H1 (cell line): ENCODE measurements at regions not wholly inside any gene's neighbourhood (a gene's known extent, or its start where the extent isn't known, plus 50 kb on each side); places are given as distances from the start of the nearest gene placed in this dataset.

Experiments used
- CTCF ChIA-PET: fragments of 300-600 bp; sonication (Branson Sonifier 250); formaldehyde crosslinking; loops from one replicate; lab custom pipeline; 2021; ENCODE audit not compliant: partially characterized antibody; lab: Charles Lee
- POLR2A ChIA-PET: fragments of 300-600 bp; sonication (Branson Sonifier 250); formaldehyde crosslinking; loops from one replicate; lab custom pipeline; 2021; ENCODE audit warnings: inconsistent platforms; ENCODE audit not compliant: partially characterized antibody; lab: Charles Lee
- DNase-seq, 2 experiments: peaks; one replicate each; pipeline versions ENCODE4 v3.0.0 to v3.0.0-alpha.2; 2010 to 2022; ENCODE audit warnings: low spot score in 2 of 2, low read depth in 1 of 2, mixed read lengths in 1 of 2
- FAIRE-seq: peaks from 2 replicates; lab custom pipeline; 2011; peaks lifted over from hg19 to GRCh38; lab: Jason Lieb, UNC
- H2AFZ ChIP-seq: 2 replicates; pipeline ENCODE4 v1.8.1; 2012; ENCODE audit warnings: low read length, inconsistent platforms
- H2AK5ac ChIP-seq: 2 replicates; pipeline ENCODE4 v1.6.1; 2013; ENCODE audit warnings: low read depth, low read length
- H2BK120ac ChIP-seq: replicated peaks from 2 replicates; pipeline ENCODE3; 2013; ENCODE audit warnings: low read depth, low read length, inconsistent platforms
- H2BK12ac ChIP-seq: 2 replicates; pipeline ENCODE4 v1.6.1; 2013; ENCODE audit warnings: low read depth, low read length
- H2BK15ac ChIP-seq: 2 replicates; pipeline ENCODE4 v1.6.1; 2013; ENCODE audit warnings: low read length
- H2BK20ac ChIP-seq: 2 replicates; pipeline ENCODE4 v1.6.1; 2013; ENCODE audit warnings: low read length
- H2BK5ac ChIP-seq: 2 replicates; pipeline ENCODE4 v1.6.1; 2013; ENCODE audit warnings: low read depth, low read length
- H3K14ac ChIP-seq: 2 replicates; pipeline ENCODE4 v1.6.1; 2013; ENCODE audit warnings: inconsistent platforms; ENCODE audit not compliant: insufficient read length
- H3K18ac ChIP-seq: 2 replicates; pipeline ENCODE4 v1.6.1; 2013; ENCODE audit warnings: low read length; ENCODE audit errors: extremely low read depth
- H3K23ac ChIP-seq: 2 replicates; pipeline ENCODE4 v1.6.1; 2013; ENCODE audit warnings: inconsistent platforms; ENCODE audit not compliant: insufficient read length
- H3K23me2 ChIP-seq: 2 replicates; pipeline ENCODE4 v1.6.1; 2013; ENCODE audit warnings: low read depth, low read length
- H3K27ac ChIP-seq: 2 replicates; pipeline ENCODE4 v1.6.1; 2011; ENCODE audit warnings: low read depth, low read length, inconsistent platforms
- H3K27me3 ChIP-seq, 4 experiments: replicated peaks in 1 of 4; 1 replicate in 1 of 4; 2 replicates in 3 of 4; pipeline versions ENCODE4 v1.6.1 to v1.8.1; 2011 to 2013; ENCODE audit warnings: low read length in 3 of 4, mild to moderate bottlenecking in 3 of 4, inconsistent platforms in 2 of 4, mixed read lengths in 2 of 4, moderate library complexity in 1 of 4; ENCODE audit not compliant: control insufficient read depth in 3 of 4, insufficient read depth in 3 of 4; ENCODE audit errors: extremely low read depth in 1 of 4
- H3K36me3 ChIP-seq, 4 experiments: 2 replicates each; pipeline versions ENCODE4 v1.6.1 to v1.8.1; 2011 to 2013; ENCODE audit warnings: mild to moderate bottlenecking in 4 of 4, low read length in 3 of 4, moderate library complexity in 2 of 4, control low read depth in 1 of 4, inconsistent platforms in 1 of 4; ENCODE audit not compliant: insufficient read depth in 4 of 4, control insufficient read depth in 2 of 4
- H3K4ac ChIP-seq: replicated peaks from 2 replicates; pipeline ENCODE3; 2013; ENCODE audit warnings: low read length, low read depth, mixed read lengths, inconsistent platforms; ENCODE audit not compliant: insufficient read length
- H3K4me1 ChIP-seq, 4 experiments: replicated peaks in 1 of 4; 1 replicate in 1 of 4; 2 replicates in 3 of 4; pipeline versions ENCODE4 v1.6.1 to v1.8.1; 2011 to 2013; ENCODE audit warnings: low read length in 3 of 4, inconsistent platforms in 2 of 4, mixed read lengths in 1 of 4; ENCODE audit not compliant: insufficient read depth in 4 of 4, control insufficient read depth in 3 of 4
- H3K4me2 ChIP-seq, 2 experiments: 2 replicates each; pipeline versions ENCODE4 v1.6.1 to v1.8.1; 2011 to 2013; ENCODE audit warnings: low read depth in 2 of 2, low read length in 2 of 2, control low read depth in 1 of 2, inconsistent platforms in 1 of 2, mild to moderate bottlenecking in 1 of 2; ENCODE audit not compliant: insufficient read depth in 1 of 2
- H3K4me3 ChIP-seq, 4 experiments: fragments of 200-600, 300-600 bp in 1 of 4; sonication (generic), shearing (Covaris generic), sonication (Bioruptor Twin) in 1 of 4; 2 replicates each; pipeline versions ENCODE4 v1.5.1 to v1.8.1; 2011 to 2016; ENCODE audit warnings: low read length in 4 of 4, low read depth in 3 of 4, control low read depth in 2 of 4, inconsistent platforms in 2 of 4, mild to moderate bottlenecking in 2 of 4, mixed read lengths in 1 of 4, moderate library complexity in 1 of 4; ENCODE audit not compliant: insufficient read depth in 2 of 4; ENCODE audit errors: extremely low read depth in 1 of 4
- H3K56ac ChIP-seq: replicated peaks from 2 replicates; pipeline ENCODE3; 2013; ENCODE audit warnings: low read depth, mild to moderate bottlenecking, mixed read lengths, low read length, inconsistent platforms; ENCODE audit not compliant: insufficient read length
- H3K79me1 ChIP-seq: 2 replicates; pipeline ENCODE4 v1.6.1; 2013; ENCODE audit warnings: low read depth, low read length, control low read depth
- H3K79me2 ChIP-seq, 2 experiments: 2 replicates each; pipeline versions ENCODE4 v1.6.1 to v1.8.1; 2012 to 2013; ENCODE audit warnings: low read length in 2 of 2, mild to moderate bottlenecking in 2 of 2, inconsistent platforms in 1 of 2; ENCODE audit not compliant: insufficient read depth in 2 of 2, control insufficient read depth in 1 of 2
- H3K9ac ChIP-seq, 4 experiments: replicated peaks in 1 of 4; 1 replicate in 1 of 4; 2 replicates in 3 of 4; pipeline versions ENCODE4 v1.6.1 to v1.8.1; 2011 to 2013; ENCODE audit warnings: low read depth in 3 of 4, low read length in 3 of 4, control low read depth in 2 of 4, mild to moderate bottlenecking in 2 of 4, moderate library complexity in 2 of 4, inconsistent platforms in 1 of 4; ENCODE audit errors: extremely low read depth in 1 of 4
- H3K9me3 ChIP-seq, 2 experiments: 2 replicates each; pipeline versions ENCODE4 v1.6.1 to v1.8.1; 2012 to 2013; ENCODE audit warnings: mild to moderate bottlenecking in 2 of 2, moderate library complexity in 2 of 2, control low read depth in 1 of 2, inconsistent platforms in 1 of 2, low read depth in 1 of 2, low read length in 1 of 2, mixed read lengths in 1 of 2; ENCODE audit not compliant: insufficient read depth in 2 of 2
- H4K20me1 ChIP-seq, 2 experiments: replicated peaks in 1 of 2; 2 replicates each; pipeline versions ENCODE3 to v1.8.1; 2011 to 2013; ENCODE audit warnings: inconsistent platforms in 2 of 2, low read length in 2 of 2, mild to moderate bottlenecking in 1 of 2; ENCODE audit not compliant: insufficient read depth in 2 of 2, control insufficient read depth in 1 of 2
- H4K5ac ChIP-seq: 2 replicates; pipeline ENCODE4 v1.6.1; 2013; ENCODE audit warnings: low read length, low read depth, mixed read lengths, inconsistent platforms; ENCODE audit not compliant: insufficient read length
- H4K8ac ChIP-seq: 2 replicates; pipeline ENCODE4 v1.8.0; 2013; ENCODE audit warnings: mild to moderate bottlenecking, moderate library complexity, low read length, inconsistent platforms; ENCODE audit not compliant: insufficient read depth; ENCODE audit errors: extremely low read depth
- H4K91ac ChIP-seq: replicated peaks from 2 replicates; pipeline ENCODE3; 2013; ENCODE audit warnings: low read length, mixed read lengths, inconsistent platforms; ENCODE audit not compliant: insufficient read length
- CTCF ChIP-seq, 3 experiments: IDR thresholded peaks; 1 replicate in 2 of 3; 2 replicates in 1 of 3; pipeline versions ENCODE4 v1.5.1 to v1.6.1; 2011; ENCODE audit warnings: low read length in 3 of 3, mild to moderate bottlenecking in 3 of 3, inconsistent platforms in 2 of 3, low read depth in 1 of 3, moderate library complexity in 1 of 3; ENCODE audit not compliant: insufficient read depth in 1 of 3; ENCODE audit errors: control extremely low read depth in 1 of 3
- EP300 ChIP-seq, 2 experiments: IDR thresholded peaks; 1 replicate in 1 of 2; 2 replicates in 1 of 2; pipeline ENCODE4 v1.6.1; 2011 to 2012; ENCODE audit warnings: low read depth in 2 of 2, low read length in 2 of 2, mild to moderate bottlenecking in 2 of 2, borderline replicate concordance in 1 of 2, inconsistent platforms in 1 of 2, moderate library complexity in 1 of 2
- RAD21 ChIP-seq, 2 experiments: IDR thresholded peaks in 1 of 2; conservative IDR thresholded peaks in 1 of 2; 2 replicates each; pipeline ENCODE4 v1.6.1; 2011; ENCODE audit warnings: low read depth in 2 of 2, low read length in 2 of 2, improper control_type of control experiment in 1 of 2, inconsistent platforms in 1 of 2, mild to moderate bottlenecking in 1 of 2, moderate library complexity in 1 of 2
- WGBS, 2 experiments: shearing (Covaris generic) in 1 of 2; methylation state at CpG; one replicate each; pipeline versions ENCODE4 v1.1.6 to v1.1.7; 2013 to 2015; ENCODE audit warnings: low lambda C conversion rate in 2 of 2, mixed read lengths in 2 of 2, inconsistent platforms in 1 of 2, low coverage in 1 of 2, missing lambda C conversion rate in 1 of 2; ENCODE audit not compliant: insufficient replicate concordance in 2 of 2, insufficient coverage in 1 of 2, insufficient read length in 1 of 2; ENCODE audit errors: extremely low coverage in 1 of 2, missing lambda C conversion rate in 1 of 2; 5-methylcytosine and 5-hydroxymethylcytosine counted together

DNA sequence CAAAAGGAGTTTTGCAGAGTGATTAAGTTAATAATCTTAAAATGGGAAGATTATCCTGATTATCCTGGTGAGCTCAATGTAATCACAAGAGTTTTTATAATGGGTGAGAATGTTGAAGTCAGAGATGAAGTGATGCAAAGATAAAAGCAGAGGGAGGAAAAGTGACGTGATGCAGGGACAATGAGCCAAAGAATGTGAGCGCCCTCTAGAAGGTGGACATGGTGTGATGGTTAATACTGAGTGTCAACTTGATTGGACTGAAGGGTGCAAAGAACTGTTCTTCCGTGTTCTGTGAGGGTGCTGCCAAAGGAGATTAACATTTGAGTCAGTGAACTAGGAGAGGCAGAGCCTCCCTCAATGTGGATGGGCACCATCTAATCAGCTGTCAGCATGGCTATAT lies 569.6 kb upstream of the AGTR1 start:
- H3K4me1 ChIP-seq = no peaks in the 10 kb centered on the region
- H3K27ac ChIP-seq = no peak overlapping the region
- POLR2A ChIA-PET = no interaction called here
- H2BK5ac ChIP-seq = no peak overlapping the region
- DNase-seq (no peak), FAIRE-seq (peak; percentile 24)
- H2AK5ac ChIP-seq = no peak overlapping the region
- no peak overlapping the region for H3K9ac ChIP-seq
- no peak overlapping the region for H3K4ac ChIP-seq
- H3K23ac ChIP-seq = no peak overlapping the region
- H2AFZ ChIP-seq = no peak overlapping the region
- H3K9me3 ChIP-seq = no peaks in the 10 kb centered on the region
- H3K79me1 ChIP-seq = no peaks in the 10 kb centered on the region
- H3K14ac ChIP-seq = no peak overlapping the region
- no peak overlapping the region for H3K18ac ChIP-seq
- no peaks in the 10 kb centered on the region; the same call in 1 of the 2 replicates for H3K23me2 ChIP-seq
- no peak overlapping the region for H3K4me2 ChIP-seq
- WGBS, 2 experiments = 74% methylated on average over 3 of the region's 3 CpGs; no CpG with 5 or more reads in 1 of the 2 experiments
- H3K27me3 ChIP-seq = no peaks in the 10 kb centered on the region
- H4K5ac ChIP-seq = no peak overlapping the region
- H3K79me2 ChIP-seq = no peaks in the 10 kb centered on the region
- H2BK15ac ChIP-seq = no peak overlapping the region
- H4K20me1 ChIP-seq = no peaks in the 10 kb centered on the region
- H3K4me3 ChIP-seq = no peak overlapping the region
- no peak overlapping the region for H2BK20ac ChIP-seq
- no peak overlapping the region for H4K8ac ChIP-seq
- H3K36me3 ChIP-seq = no peaks in the 10 kb centered on the region
- TF ChIP-seq EP300 (IDR thresholded peaks at IDR 0.05; ENCODE audit: borderline replicate concordance in 1 of 2, low read depth in 2 of 2, low read length in 2 of 2) (no peak), CTCF (IDR thresholded peaks at IDR 0.05; ENCODE audit: control extremely low read depth in 1 of 3, insufficient read depth in 1 of 3, low read depth in 1 of 3, low read length in 3 of 3) (peak in 1 of 3 experiments; percentile 53; a peak in 1 of 4 replicates), RAD21 (IDR thresholded peaks at IDR 0.05 in 1 of 2, conservative IDR thresholded peaks at IDR 0.05 in 1 of 2; ENCODE audit: low read depth in 2 of 2, low read length in 2 of 2) (peak; percentile 54 to 57)
- no peak overlapping the region for H4K91ac ChIP-seq
- no peak overlapping the region for H2BK12ac ChIP-seq
- H3K56ac ChIP-seq = no peak overlapping the region
- CTCF ChIA-PET = interaction anchor here (0.6 to 1.5 kb wide), 4 partner anchors 9 to 69 kb away, joined by 3 to 4 read pairs (median 3); no protein-coding TSS in a partner anchor
- no peak overlapping the region for H2BK120ac ChIP-seq
